ENCODE measurements at regions not wholly inside any gene's neighbourhood (a gene's known extent, or its start where the extent isn't known, plus 50 kb on each side); places are given as distances from the start of the nearest gene placed in this dataset.

- Histone ChIP-seq H3K9me3 (ENCODE audit: control insufficient read depth, low read depth, low read length) (no peaks in the 10 kb centered on the region), H4K20me1 (ENCODE audit: control insufficient read depth, insufficient read depth, insufficient read length) (no peaks in the 10 kb centered on the region), H2AK5ac (ENCODE audit: insufficient read length, low read length) (no peak overlapping the region), H3K18ac (ENCODE audit: insufficient read length, low read depth, low read length) (no peak overlapping the region), H4K8ac (replicated peaks; ENCODE audit: insufficient read length, low read depth, low read length) (no peak overlapping the region), H3K23ac (ENCODE audit: insufficient read length, low read depth, low read length) (no peak overlapping the region), H3K27ac (ENCODE audit: insufficient read length, low read depth, low read length) (no peak overlapping the region), H4K5ac (ENCODE audit: insufficient read length, low read depth, low read length) (no peak overlapping the region), H3K79me2 (ENCODE audit: insufficient read depth, low read length) (no peaks in the 10 kb centered on the region), H2BK5ac (ENCODE audit: insufficient read length, low read length) (no peak overlapping the region), H2BK20ac (ENCODE audit: low read depth, low read length, poor library complexity, severe bottlenecking) (no peak overlapping the region), H2AFZ (ENCODE audit: low read length) (no peak overlapping the region), H3K27me3 (ENCODE audit: insufficient read depth, low read length) (no peaks in the 10 kb centered on the region), H3K23me2 (ENCODE audit: insufficient read length, low read depth, low read length, poor library complexity, severe bottlenecking) (no peaks in the 10 kb centered on the region), H3T11ph (ENCODE audit: low read length) (no peak overlapping the region), H2BK120ac (ENCODE audit: low read depth, low read length, poor library complexity, severe bottlenecking) (no peak overlapping the region), H2BK15ac (ENCODE audit: low read depth, low read length) (no peak overlapping the region), H3K4me1 (ENCODE audit: insufficient read depth, low read length) (no peaks in the 10 kb centered on the region), H3K4me2 (ENCODE audit: insufficient read depth, insufficient read length, low read length) (no peak overlapping the region), H3K14ac (ENCODE audit: insufficient read depth, low read length) (no peak overlapping the region), H4K91ac (ENCODE audit: insufficient read length, low read depth, low read length) (no peak overlapping the region), H3K9ac (ENCODE audit: extremely low read depth, insufficient read length, low read length) (no peak overlapping the region), H3K79me1 (ENCODE audit: insufficient read depth, low read depth, low read length, poor library complexity, severe bottlenecking) (no peaks in the 10 kb centered on the region), H3K4ac (ENCODE audit: low read depth, low read length) (no peak overlapping the region), H3K56ac (ENCODE audit: insufficient read length, low read depth, low read length) (no peak overlapping the region), H2BK12ac (ENCODE audit: insufficient read length, low read depth, low read length) (no peak overlapping the region)
- DNase-seq, result no peak
- Mint-ChIP-seq H3K4me3 (no peak overlapping the region), H3K27me3 (ENCODE audit: low read depth) (peaks cover 2% of the 10 kb centered on the region; the same call in 1 of the 2 replicates), H3K27ac (0 out of 7 replicates have a peak overlapping the region, but pooled peaks of 1 of the 3 experiments have one; percentile 33), H3K4me1 (peaks cover 6 to 8% of the 10 kb centered on the region in 2 experiments; a peak in 3 of 4 replicates), H3K9me3 (no peaks in the 10 kb centered on the region), H3K36me3 (ENCODE audit: insufficient read depth in 1 of 3, low read depth in 3 of 3) (no peaks in the 10 kb centered on the region)
- TF ChIP-seq CTCF (conservative IDR thresholded peaks at IDR 0.05), result no peak
Measured at GRCh38 chr6:25222006-25222678, 57.0 kb upstream of the CARMIL1 start.

All from H9 (cell line).